K562 (cell line): ENCODE measurements at regions not wholly inside any gene's neighbourhood (a gene's known extent, or its start where the extent isn't known, plus 50 kb on each side); places are given as distances from the start of the nearest gene placed in this dataset.

Experiments used
- AFF4 ChIP-seq: sonication (generic); formaldehyde crosslinking; IDR thresholded peaks from 2 replicates; pipeline ENCODE4 v1.8.0; 2023; ENCODE audit warnings: mild to moderate bottlenecking, missing genetic modification reagents
- MYC ChIP-seq, 2 experiments: fragments of 250-450 bp in 1 of 2; sonication (Bioruptor Pico) in 1 of 2; IDR thresholded peaks; 2 replicates each; pipeline versions ENCODE4 v1.5.1 to v1.6.1; 2012 to 2021; ENCODE audit warnings: low read depth in 2 of 2, borderline replicate concordance in 1 of 2, improper control_type of control experiment in 1 of 2, low read length in 1 of 2, mild to moderate bottlenecking in 1 of 2, moderate library complexity in 1 of 2
- TRIM24 ChIP-seq, 2 experiments: fragments of 450-650 bp; IDR thresholded peaks; 2 replicates each; pipeline ENCODE4 v1.6.1; 2016

- no peak for TF ChIP-seq AFF4 (CRISPR knock-in tag)
- no peak for TF ChIP-seq TRIM24 (IDR thresholded peaks at IDR 0.05)
- TF ChIP-seq MYC (IDR thresholded peaks at IDR 0.05; ENCODE audit: low read depth, low read length), result no peak
- no peak for TF ChIP-seq MYC (CRISPR knock-in tag; IDR thresholded peaks at IDR 0.05; ENCODE audit: borderline replicate concordance, low read depth)
Measured at GRCh38 chr2:780581-780980, 103.4 kb upstream of the TMEM18 start.
